ENCODE measurements at regions not wholly inside any gene's neighbourhood (a gene's known extent, or its start where the extent isn't known, plus 50 kb on each side); places are given as distances from the start of the nearest gene placed in this dataset.

GRCh38 chr20:59456342-59457279 is 147.7 kb upstream of the PHACTR3 start:
- Mint-ChIP-seq H3K27me3 (peaks cover 16% of the 10 kb centered on the region), H3K36me3 (no peaks in the 10 kb centered on the region), H3K4me3 (no peak overlapping the region), H3K4me1 (no peaks in the 10 kb centered on the region), H3K27ac (no peak overlapping the region), H3K9me3 (no peaks in the 10 kb centered on the region)
- no peak for DNase-seq

GRCh38 chr20:59458645-59459044 is 145.7 kb upstream of the PHACTR3 start:
- no peaks in the 10 kb centered on the region for H3K4me1 Mint-ChIP-seq
- no peak overlapping the region for H3K27ac Mint-ChIP-seq
- H3K4me3 Mint-ChIP-seq, result no peak overlapping the region
- DNase-seq, result no peak
- peaks cover 5% of the 10 kb centered on the region for H3K27me3 Mint-ChIP-seq
- no peaks in the 10 kb centered on the region for H3K9me3 Mint-ChIP-seq
- no peaks in the 10 kb centered on the region for H3K36me3 Mint-ChIP-seq

GRCh38 chr20:59459586-59459985 is 144.8 kb upstream of the PHACTR3 start:
- H3K27ac Mint-ChIP-seq, result no peak overlapping the region
- H3K4me3 Mint-ChIP-seq, result no peak overlapping the region
- peaks cover 5% of the 10 kb centered on the region for H3K27me3 Mint-ChIP-seq
- H3K4me1 Mint-ChIP-seq, result no peaks in the 10 kb centered on the region
- H3K36me3 Mint-ChIP-seq, result no peaks in the 10 kb centered on the region
- DNase-seq, result no peak
- no peaks in the 10 kb centered on the region for H3K9me3 Mint-ChIP-seq

GRCh38 chr20:59460352-59460751 is 144.0 kb upstream of the PHACTR3 start:
- no peaks in the 10 kb centered on the region for H3K36me3 Mint-ChIP-seq
- no peak overlapping the region for H3K27ac Mint-ChIP-seq
- peaks cover 5% of the 10 kb centered on the region for H3K27me3 Mint-ChIP-seq
- DNase-seq, result no peak
- no peak overlapping the region for H3K4me3 Mint-ChIP-seq
- H3K4me1 Mint-ChIP-seq, result no peaks in the 10 kb centered on the region
- H3K9me3 Mint-ChIP-seq, result no peaks in the 10 kb centered on the region

GRCh38 chr20:59461526-59461925 is 142.8 kb upstream of the PHACTR3 start:
- no peaks in the 10 kb centered on the region for H3K4me1 Mint-ChIP-seq
- no peaks in the 10 kb centered on the region for H3K36me3 Mint-ChIP-seq
- no peaks in the 10 kb centered on the region for H3K9me3 Mint-ChIP-seq
- H3K4me3 Mint-ChIP-seq, result no peak overlapping the region
- DNase-seq, result no peak
- no peak overlapping the region for H3K27ac Mint-ChIP-seq
- peaks cover 5% of the 10 kb centered on the region for H3K27me3 Mint-ChIP-seq

- DNase-seq, result no peak
- H3K9me3 Mint-ChIP-seq, result no peaks in the 10 kb centered on the region
- H3K36me3 Mint-ChIP-seq, result no peaks in the 10 kb centered on the region
- H3K4me1 Mint-ChIP-seq, result no peaks in the 10 kb centered on the region
- H3K27me3 Mint-ChIP-seq, result peaks cover 5% of the 10 kb centered on the region
- H3K4me3 Mint-ChIP-seq, result no peak overlapping the region
- H3K27ac Mint-ChIP-seq, result no peak overlapping the region
Measured at GRCh38 chr20:59462249-59462648, 142.1 kb upstream of the PHACTR3 start.

- no peak for DNase-seq
- Mint-ChIP-seq H3K27ac (no peak overlapping the region), H3K4me3 (no peak overlapping the region), H3K27me3 (peaks cover 5% of the 10 kb centered on the region), H3K36me3 (no peaks in the 10 kb centered on the region), H3K9me3 (no peaks in the 10 kb centered on the region), H3K4me1 (no peaks in the 10 kb centered on the region)
Measured at GRCh38 chr20:59463541-59463940, 140.8 kb upstream of the PHACTR3 start.

GRCh38 chr20:59466107-59466815 is 138.1 kb upstream of the PHACTR3 start:
- Mint-ChIP-seq H3K27me3 (no peaks in the 10 kb centered on the region), H3K36me3 (no peaks in the 10 kb centered on the region)

GRCh38 chr20:59468831-59469230 is 135.5 kb upstream of the PHACTR3 start:
- H3K4me1 Mint-ChIP-seq, result no peaks in the 10 kb centered on the region
- no peak overlapping the region for H3K27ac Mint-ChIP-seq
- H3K27me3 Mint-ChIP-seq, result peaks cover 4% of the 10 kb centered on the region
- DNase-seq, result no peak
- no peak overlapping the region for H3K4me3 Mint-ChIP-seq
- no peaks in the 10 kb centered on the region for H3K9me3 Mint-ChIP-seq
- no peaks in the 10 kb centered on the region for H3K36me3 Mint-ChIP-seq

More at GRCh38 chr20:59466107-59466815, 138.1 kb upstream of the PHACTR3 start:
- no peak overlapping the region for H3K4me3 Mint-ChIP-seq
- H3K27ac Mint-ChIP-seq, result no peak overlapping the region
- H3K4me1 Mint-ChIP-seq, result no peaks in the 10 kb centered on the region
- no peak for DNase-seq
- H3K9me3 Mint-ChIP-seq, result no peaks in the 10 kb centered on the region

GRCh38 chr20:59469267-59470252 is 134.8 kb upstream of the PHACTR3 start:
- Mint-ChIP-seq H3K4me3 (no peak overlapping the region), H3K9me3 (no peaks in the 10 kb centered on the region), H3K4me1 (no peaks in the 10 kb centered on the region), H3K27ac (no peak overlapping the region), H3K27me3 (peaks cover 4% of the 10 kb centered on the region), H3K36me3 (no peaks in the 10 kb centered on the region)
- no peak for DNase-seq

- Mint-ChIP-seq H3K4me3 (no peak overlapping the region), H3K27ac (no peak overlapping the region), H3K4me1 (no peaks in the 10 kb centered on the region), H3K36me3 (no peaks in the 10 kb centered on the region), H3K9me3 (no peaks in the 10 kb centered on the region), H3K27me3 (peaks cover 4% of the 10 kb centered on the region)
- no peak for DNase-seq
Measured at GRCh38 chr20:59470521-59470920, 133.8 kb upstream of the PHACTR3 start.

GRCh38 chr20:59471653-59472421 is 132.5 kb upstream of the PHACTR3 start:
- Mint-ChIP-seq H3K4me3 (no peak overlapping the region), H3K27me3 (peaks cover 4% of the 10 kb centered on the region), H3K27ac (no peak overlapping the region), H3K9me3 (no peaks in the 10 kb centered on the region), H3K4me1 (no peaks in the 10 kb centered on the region), H3K36me3 (no peaks in the 10 kb centered on the region)
- no peak for DNase-seq

GRCh38 chr20:59473742-59474141 is 130.6 kb upstream of the PHACTR3 start:
- Mint-ChIP-seq H3K36me3 (no peaks in the 10 kb centered on the region), H3K4me3 (no peak overlapping the region), H3K27ac (no peak overlapping the region), H3K27me3 (peaks cover 4% of the 10 kb centered on the region), H3K9me3 (no peaks in the 10 kb centered on the region), H3K4me1 (no peaks in the 10 kb centered on the region)
- DNase-seq, result no peak

GRCh38 chr20:59481067-59481466 is 123.3 kb upstream of the PHACTR3 start:
- Mint-ChIP-seq H3K36me3 (no peaks in the 10 kb centered on the region), H3K27ac (no peak overlapping the region), H3K9me3 (no peaks in the 10 kb centered on the region), H3K4me1 (no peaks in the 10 kb centered on the region), H3K27me3 (peaks cover 31% of the 10 kb centered on the region), H3K4me3 (no peak overlapping the region)
- no peak for DNase-seq
